ENCODE measurements at regions not wholly inside any gene's neighbourhood (a gene's known extent, or its start where the extent isn't known, plus 50 kb on each side); places are given as distances from the start of the nearest gene placed in this dataset.

DNA sequence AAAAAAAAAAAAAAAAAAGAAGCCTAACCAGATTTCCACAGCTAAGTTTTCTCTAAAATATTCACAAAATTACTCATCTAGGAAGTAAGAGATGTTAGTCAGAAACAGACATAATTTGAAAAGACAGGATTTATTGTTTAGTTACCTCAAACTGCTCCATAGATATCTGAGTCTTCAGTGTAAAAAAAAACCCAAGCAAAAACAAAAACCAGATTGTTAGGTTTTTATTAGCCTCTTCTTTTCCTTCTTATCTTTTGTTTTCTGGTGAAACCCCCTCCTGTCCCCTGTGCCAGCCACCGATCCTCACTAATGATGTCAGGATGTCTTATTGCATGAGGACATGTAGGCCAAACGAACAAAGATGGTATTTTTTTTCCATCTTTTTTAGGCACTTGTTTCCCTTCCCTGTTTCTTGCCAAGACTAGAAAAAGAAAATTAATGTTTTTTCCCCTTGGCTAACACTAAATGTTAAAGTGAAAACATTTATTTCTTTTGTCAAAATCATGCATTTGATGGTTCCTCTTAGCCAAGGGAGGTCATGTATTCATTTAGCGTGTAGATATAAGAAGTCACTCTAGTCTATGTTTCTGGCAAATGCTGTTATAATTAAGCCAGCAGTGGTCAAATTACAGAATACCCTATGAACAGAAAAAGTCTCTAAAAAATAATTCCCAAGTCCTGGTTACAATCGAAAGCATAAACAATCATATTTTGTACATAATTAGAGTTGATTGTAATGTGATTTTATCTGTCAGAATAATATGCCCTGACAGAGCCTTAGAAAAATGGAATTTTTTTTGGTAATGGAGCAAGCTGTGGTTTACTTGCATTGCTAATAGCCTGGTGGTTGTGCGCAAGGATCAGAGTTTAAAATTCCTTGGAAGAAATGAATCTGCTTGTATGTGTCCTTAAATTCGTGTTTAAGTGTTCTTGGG, 702.4 kb upstream of the FZD8 start:
- Histone ChIP-seq H3F3A (ENCODE audit: insufficient read depth, low read length) (no peaks in the 10 kb centered on the region), H3K4me1 (ENCODE audit: low read length) (no peaks in the 10 kb centered on the region), H3K9me3 (replicated peaks; ENCODE audit: insufficient read depth, low read length) (no peaks in the 10 kb centered on the region), H4K20me1 (ENCODE audit: insufficient read depth, low read length) (no peaks in the 10 kb centered on the region), H3K27ac (ENCODE audit: low read length) (no peak overlapping the region), H3K9me2 (replicated peaks; ENCODE audit: insufficient read depth, low read length) (no peaks in the 10 kb centered on the region), H3K4me2 (ENCODE audit: low read depth, low read length) (no peak overlapping the region), H3K27me3 (replicated peaks; ENCODE audit: insufficient read depth, low read length) (no peaks in the 10 kb centered on the region), H3K9ac (ENCODE audit: low read length) (no peak overlapping the region), H3K36me3 (replicated peaks; ENCODE audit: insufficient read depth, low read length) (no peaks in the 10 kb centered on the region), H2AFZ (ENCODE audit: low read length) (no peak overlapping the region), H3K4me3 (ENCODE audit: low read length) (no peak overlapping the region), H3K79me2 (ENCODE audit: low read length) (no peaks in the 10 kb centered on the region)
- no peak for DNase-seq
- TF ChIP-seq EZH2 (optimal IDR thresholded peaks at IDR 0.05; ENCODE audit: low read depth, low read length) (no peak), EZH2phosphoT487 (IDR thresholded peaks at IDR 0.05; ENCODE audit: low read length) (no peak)
- TF ChIP-seq, protein P1, sequence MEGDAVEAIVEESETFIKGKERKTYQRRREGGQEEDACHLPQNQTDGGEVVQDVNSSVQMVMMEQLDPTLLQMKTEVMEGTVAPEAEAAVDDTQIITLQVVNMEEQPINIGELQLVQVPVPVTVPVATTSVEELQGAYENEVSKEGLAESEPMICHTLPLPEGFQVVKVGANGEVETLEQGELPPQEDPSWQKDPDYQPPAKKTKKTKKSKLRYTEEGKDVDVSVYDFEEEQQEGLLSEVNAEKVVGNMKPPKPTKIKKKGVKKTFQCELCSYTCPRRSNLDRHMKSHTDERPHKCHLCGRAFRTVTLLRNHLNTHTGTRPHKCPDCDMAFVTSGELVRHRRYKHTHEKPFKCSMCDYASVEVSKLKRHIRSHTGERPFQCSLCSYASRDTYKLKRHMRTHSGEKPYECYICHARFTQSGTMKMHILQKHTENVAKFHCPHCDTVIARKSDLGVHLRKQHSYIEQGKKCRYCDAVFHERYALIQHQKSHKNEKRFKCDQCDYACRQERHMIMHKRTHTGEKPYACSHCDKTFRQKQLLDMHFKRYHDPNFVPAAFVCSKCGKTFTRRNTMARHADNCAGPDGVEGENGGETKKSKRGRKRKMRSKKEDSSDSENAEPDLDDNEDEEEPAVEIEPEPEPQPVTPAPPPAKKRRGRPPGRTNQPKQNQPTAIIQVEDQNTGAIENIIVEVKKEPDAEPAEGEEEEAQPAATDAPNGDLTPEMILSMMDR (IDR thresholded peaks at IDR 0.05; ENCODE audit: low read length) = no peak

DNA sequence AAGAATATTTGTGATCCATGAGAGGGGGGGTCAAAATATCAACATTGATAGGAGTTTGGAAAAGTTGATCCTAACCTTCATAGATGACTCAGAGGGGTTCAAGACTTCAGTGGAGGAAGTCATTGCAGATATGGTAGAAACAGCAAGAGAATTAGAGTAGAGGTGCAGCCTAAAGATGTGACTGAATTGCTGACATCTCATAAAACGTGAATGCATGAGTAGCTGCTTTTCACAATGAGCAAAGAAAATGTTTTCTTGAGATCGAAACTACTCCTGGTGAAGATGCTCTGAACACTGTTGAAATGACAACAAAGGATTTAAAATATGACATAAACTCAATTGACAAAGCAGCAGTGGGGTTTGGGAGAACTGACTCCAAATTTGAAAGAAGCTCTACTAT, 700.7 kb upstream of the FZD8 start:
- H3K4me1 ChIP-seq (ENCODE audit: low read length) = no peaks in the 10 kb centered on the region
- no peaks in the 10 kb centered on the region for H3K36me3 ChIP-seq (replicated peaks; ENCODE audit: insufficient read depth, low read length)
- H3F3A ChIP-seq (ENCODE audit: insufficient read depth, low read length) = no peaks in the 10 kb centered on the region
- no peak overlapping the region for H3K27ac ChIP-seq (ENCODE audit: low read length)
- H3K9me2 ChIP-seq (replicated peaks; ENCODE audit: insufficient read depth, low read length) = no peaks in the 10 kb centered on the region
- H3K79me2 ChIP-seq (ENCODE audit: low read length) = no peaks in the 10 kb centered on the region
- no peak for TF ChIP-seq EZH2phosphoT487 (IDR thresholded peaks at IDR 0.05; ENCODE audit: low read length)
- no peak for TF ChIP-seq EZH2 (optimal IDR thresholded peaks at IDR 0.05; ENCODE audit: low read depth, low read length)
- TF ChIP-seq, protein P1 (IDR thresholded peaks at IDR 0.05; ENCODE audit: low read length) = no peak
- no peaks in the 10 kb centered on the region for H3K9me3 ChIP-seq (replicated peaks; ENCODE audit: insufficient read depth, low read length)
- no peak overlapping the region for H2AFZ ChIP-seq (ENCODE audit: low read length)
- no peak overlapping the region for H3K4me2 ChIP-seq (ENCODE audit: low read depth, low read length)
- no peak overlapping the region for H3K4me3 ChIP-seq (ENCODE audit: low read length)
- DNase-seq = no peak
- H3K9ac ChIP-seq (ENCODE audit: low read length) = no peak overlapping the region
- no peaks in the 10 kb centered on the region for H3K27me3 ChIP-seq (replicated peaks; ENCODE audit: insufficient read depth, low read length)
- H4K20me1 ChIP-seq (ENCODE audit: insufficient read depth, low read length) = no peaks in the 10 kb centered on the region

DNA sequence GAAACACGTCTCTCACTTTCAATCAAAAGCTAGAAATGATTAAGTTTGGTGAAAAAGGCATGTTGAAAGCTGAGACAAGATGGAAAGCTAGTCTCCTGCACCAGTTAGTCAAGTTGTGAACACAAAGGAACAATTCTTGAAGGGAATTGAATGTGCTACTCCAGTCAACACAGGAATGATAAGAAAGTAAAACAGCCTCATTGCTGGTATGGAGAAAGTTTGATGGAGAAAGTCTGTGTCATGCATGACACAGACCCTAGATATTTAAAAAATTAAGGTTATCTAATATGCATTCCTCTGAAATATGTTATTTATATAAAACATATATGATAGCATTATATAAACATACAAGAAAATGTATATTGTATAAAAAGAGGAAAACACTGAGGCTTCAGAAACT, 699.4 kb upstream of the FZD8 start:
- Histone ChIP-seq H3K79me2 (ENCODE audit: low read length) (no peaks in the 10 kb centered on the region), H4K20me1 (ENCODE audit: insufficient read depth, low read length) (no peaks in the 10 kb centered on the region), H3K4me2 (ENCODE audit: low read depth, low read length) (no peak overlapping the region), H3K9me3 (replicated peaks; ENCODE audit: insufficient read depth, low read length) (no peaks in the 10 kb centered on the region), H3F3A (ENCODE audit: insufficient read depth, low read length) (no peaks in the 10 kb centered on the region), H3K9me2 (replicated peaks; ENCODE audit: insufficient read depth, low read length) (no peaks in the 10 kb centered on the region), H3K27me3 (replicated peaks; ENCODE audit: insufficient read depth, low read length) (no peaks in the 10 kb centered on the region), H3K4me3 (ENCODE audit: low read length) (no peak overlapping the region), H2AFZ (ENCODE audit: low read length) (no peak overlapping the region), H3K9ac (ENCODE audit: low read length) (no peak overlapping the region), H3K36me3 (replicated peaks; ENCODE audit: insufficient read depth, low read length) (no peaks in the 10 kb centered on the region), H3K27ac (ENCODE audit: low read length) (no peak overlapping the region), H3K4me1 (ENCODE audit: low read length) (no peaks in the 10 kb centered on the region)
- DNase-seq = no peak
- no peak for TF ChIP-seq EZH2phosphoT487 (IDR thresholded peaks at IDR 0.05; ENCODE audit: low read length)
- TF ChIP-seq EZH2 (optimal IDR thresholded peaks at IDR 0.05; ENCODE audit: low read depth, low read length) = no peak
- TF ChIP-seq, protein P1 (IDR thresholded peaks at IDR 0.05; ENCODE audit: low read length) = no peak

Measured in MM.1S (cell line).